ENCODE measurements at regions not wholly inside any gene's neighbourhood (a gene's known extent, or its start where the extent isn't known, plus 50 kb on each side); places are given as distances from the start of the nearest gene placed in this dataset.

DNA sequence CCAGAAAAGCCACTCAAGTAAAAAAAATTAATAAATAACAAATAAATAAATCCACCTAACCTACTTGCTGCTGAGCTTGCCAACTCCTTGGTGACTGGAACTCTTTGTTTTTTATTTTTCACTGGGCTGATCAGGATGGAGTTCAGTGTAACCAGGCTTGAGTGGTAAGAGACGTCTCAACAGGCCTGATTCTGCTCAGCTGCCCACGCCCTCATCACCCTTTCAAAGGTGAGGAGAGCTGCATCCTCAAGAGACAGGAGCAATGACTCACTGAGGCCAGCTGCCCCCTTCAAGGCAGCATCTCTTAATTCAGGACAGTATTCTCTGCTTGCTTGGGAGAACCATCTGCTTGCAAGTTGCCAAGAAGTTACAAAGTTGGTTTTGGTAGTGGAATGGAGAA, 111.9 kb upstream of the CPM start:
- no peak overlapping the region for H3K4me3 ChIP-seq (replicated peaks; ENCODE audit: insufficient read depth, low read length)
- DNase-seq (ENCODE audit: low read depth in 1 of 2, low spot score in 1 of 2), result no peak
- TF ChIP-seq, protein P1, sequence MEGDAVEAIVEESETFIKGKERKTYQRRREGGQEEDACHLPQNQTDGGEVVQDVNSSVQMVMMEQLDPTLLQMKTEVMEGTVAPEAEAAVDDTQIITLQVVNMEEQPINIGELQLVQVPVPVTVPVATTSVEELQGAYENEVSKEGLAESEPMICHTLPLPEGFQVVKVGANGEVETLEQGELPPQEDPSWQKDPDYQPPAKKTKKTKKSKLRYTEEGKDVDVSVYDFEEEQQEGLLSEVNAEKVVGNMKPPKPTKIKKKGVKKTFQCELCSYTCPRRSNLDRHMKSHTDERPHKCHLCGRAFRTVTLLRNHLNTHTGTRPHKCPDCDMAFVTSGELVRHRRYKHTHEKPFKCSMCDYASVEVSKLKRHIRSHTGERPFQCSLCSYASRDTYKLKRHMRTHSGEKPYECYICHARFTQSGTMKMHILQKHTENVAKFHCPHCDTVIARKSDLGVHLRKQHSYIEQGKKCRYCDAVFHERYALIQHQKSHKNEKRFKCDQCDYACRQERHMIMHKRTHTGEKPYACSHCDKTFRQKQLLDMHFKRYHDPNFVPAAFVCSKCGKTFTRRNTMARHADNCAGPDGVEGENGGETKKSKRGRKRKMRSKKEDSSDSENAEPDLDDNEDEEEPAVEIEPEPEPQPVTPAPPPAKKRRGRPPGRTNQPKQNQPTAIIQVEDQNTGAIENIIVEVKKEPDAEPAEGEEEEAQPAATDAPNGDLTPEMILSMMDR (IDR thresholded peaks at IDR 0.05; ENCODE audit: insufficient read depth, low read length), result no peak
- no peak for TF ChIP-seq SPI1 (IDR thresholded peaks at IDR 0.05; ENCODE audit: borderline replicate concordance, low read depth)
- TF ChIP-seq, protein P2, sequence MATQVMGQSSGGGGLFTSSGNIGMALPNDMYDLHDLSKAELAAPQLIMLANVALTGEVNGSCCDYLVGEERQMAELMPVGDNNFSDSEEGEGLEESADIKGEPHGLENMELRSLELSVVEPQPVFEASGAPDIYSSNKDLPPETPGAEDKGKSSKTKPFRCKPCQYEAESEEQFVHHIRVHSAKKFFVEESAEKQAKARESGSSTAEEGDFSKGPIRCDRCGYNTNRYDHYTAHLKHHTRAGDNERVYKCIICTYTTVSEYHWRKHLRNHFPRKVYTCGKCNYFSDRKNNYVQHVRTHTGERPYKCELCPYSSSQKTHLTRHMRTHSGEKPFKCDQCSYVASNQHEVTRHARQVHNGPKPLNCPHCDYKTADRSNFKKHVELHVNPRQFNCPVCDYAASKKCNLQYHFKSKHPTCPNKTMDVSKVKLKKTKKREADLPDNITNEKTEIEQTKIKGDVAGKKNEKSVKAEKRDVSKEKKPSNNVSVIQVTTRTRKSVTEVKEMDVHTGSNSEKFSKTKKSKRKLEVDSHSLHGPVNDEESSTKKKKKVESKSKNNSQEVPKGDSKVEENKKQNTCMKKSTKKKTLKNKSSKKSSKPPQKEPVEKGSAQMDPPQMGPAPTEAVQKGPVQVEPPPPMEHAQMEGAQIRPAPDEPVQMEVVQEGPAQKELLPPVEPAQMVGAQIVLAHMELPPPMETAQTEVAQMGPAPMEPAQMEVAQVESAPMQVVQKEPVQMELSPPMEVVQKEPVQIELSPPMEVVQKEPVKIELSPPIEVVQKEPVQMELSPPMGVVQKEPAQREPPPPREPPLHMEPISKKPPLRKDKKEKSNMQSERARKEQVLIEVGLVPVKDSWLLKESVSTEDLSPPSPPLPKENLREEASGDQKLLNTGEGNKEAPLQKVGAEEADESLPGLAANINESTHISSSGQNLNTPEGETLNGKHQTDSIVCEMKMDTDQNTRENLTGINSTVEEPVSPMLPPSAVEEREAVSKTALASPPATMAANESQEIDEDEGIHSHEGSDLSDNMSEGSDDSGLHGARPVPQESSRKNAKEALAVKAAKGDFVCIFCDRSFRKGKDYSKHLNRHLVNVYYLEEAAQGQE (IDR thresholded peaks at IDR 0.05; ENCODE audit: insufficient replicate concordance, low read depth), result no peak
- no peak for TF ChIP-seq POLR2AphosphoS5 (IDR thresholded peaks at IDR 0.05; ENCODE audit: low read depth)
- no peak for TF ChIP-seq GABPA (IDR thresholded peaks at IDR 0.05; ENCODE audit: low read depth)
- H3K27me3 ChIP-seq (ENCODE audit: insufficient read depth, poor library complexity, severe bottlenecking), result no peaks in the 10 kb centered on the region
- H3K27ac ChIP-seq (replicated peaks), result no peak overlapping the region

DNA sequence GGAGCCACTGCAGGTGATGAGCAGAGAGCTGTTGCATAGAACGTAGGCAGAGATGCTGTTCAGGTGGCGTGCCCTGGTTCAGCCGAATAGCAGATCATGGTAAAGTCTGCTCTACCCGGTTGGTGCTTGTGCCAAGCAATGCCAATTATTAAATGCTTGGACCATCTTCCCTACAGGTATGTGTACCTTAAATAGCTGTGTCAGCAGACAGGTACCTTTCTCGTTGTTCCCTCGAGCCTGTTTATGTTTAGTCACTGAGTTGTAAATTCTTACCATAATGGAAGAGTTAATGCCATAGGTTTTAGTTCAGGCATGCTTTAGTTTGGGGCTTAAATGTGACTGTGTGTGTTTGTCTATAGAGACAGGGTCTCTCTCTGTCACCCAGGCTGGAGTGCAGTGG, 112.5 kb upstream of the CPM start:
- no peak overlapping the region for H3K27ac ChIP-seq (replicated peaks)
- no peak for DNase-seq (ENCODE audit: low read depth in 1 of 2, low spot score in 1 of 2)
- TF ChIP-seq, protein P2 (IDR thresholded peaks at IDR 0.05; ENCODE audit: insufficient replicate concordance, low read depth), result no peak

DNA sequence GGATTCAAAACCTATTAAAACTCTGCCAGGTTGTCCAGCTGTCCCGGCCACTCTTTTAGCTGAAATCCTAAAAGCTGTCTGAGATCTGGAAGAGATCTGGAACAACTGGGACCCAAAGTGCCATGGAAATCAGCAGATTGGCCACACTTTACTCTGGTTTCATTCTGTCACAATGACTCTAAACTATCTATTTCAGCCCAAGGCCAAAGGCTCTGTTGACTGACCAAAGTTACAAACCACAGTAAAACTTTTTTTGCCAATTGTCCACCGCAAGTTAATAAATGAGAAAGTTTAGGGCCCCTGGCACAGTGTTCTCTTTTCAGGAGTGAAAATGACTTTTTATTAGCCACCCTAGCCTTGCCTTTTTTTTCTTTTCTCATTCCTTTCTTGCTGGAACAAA, 113.4 kb upstream of the CPM start:
- Histone ChIP-seq H3K27ac (replicated peaks) (no peak overlapping the region), H3K27me3 (ENCODE audit: insufficient read depth, poor library complexity, severe bottlenecking) (no peaks in the 10 kb centered on the region), H3K4me3 (replicated peaks; ENCODE audit: insufficient read depth, low read length) (no peak overlapping the region)
- DNase-seq (ENCODE audit: low read depth in 1 of 2, low spot score in 1 of 2), result no peak
- no peak for TF ChIP-seq SPI1 (IDR thresholded peaks at IDR 0.05; ENCODE audit: borderline replicate concordance, low read depth)
- no peak for TF ChIP-seq GABPA (IDR thresholded peaks at IDR 0.05; ENCODE audit: low read depth)
- TF ChIP-seq, protein P2 (IDR thresholded peaks at IDR 0.05; ENCODE audit: insufficient replicate concordance, low read depth), result no peak
- TF ChIP-seq POLR2AphosphoS5 (IDR thresholded peaks at IDR 0.05; ENCODE audit: low read depth), result no peak
- TF ChIP-seq, protein P1 (IDR thresholded peaks at IDR 0.05; ENCODE audit: insufficient read depth, low read length), result no peak

More for the DNA sequence above, 112.5 kb upstream of the CPM start:
- no peaks in the 10 kb centered on the region for H3K27me3 ChIP-seq (ENCODE audit: insufficient read depth, poor library complexity, severe bottlenecking)
- no peak overlapping the region for H3K4me3 ChIP-seq (replicated peaks; ENCODE audit: insufficient read depth, low read length)

DNA sequence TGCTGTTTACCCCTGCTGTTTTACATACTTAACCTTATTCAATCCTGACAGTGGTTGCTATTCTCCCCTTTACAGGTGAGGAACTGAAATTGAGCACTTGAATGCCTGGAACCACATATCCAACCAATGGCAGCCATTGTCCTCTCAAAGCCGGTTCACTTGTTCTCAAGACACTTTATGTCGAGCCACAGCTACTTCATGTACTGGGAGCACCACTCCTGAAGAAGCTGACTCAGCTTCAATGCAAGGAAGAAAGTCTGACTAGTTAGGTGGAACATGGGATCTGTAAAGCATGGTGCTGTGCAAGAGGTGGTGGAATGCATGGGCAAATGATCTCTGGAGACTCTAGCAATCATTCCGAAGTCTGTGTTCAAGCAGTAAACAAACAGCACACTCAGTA, 113.9 kb upstream of the CPM start:
- Histone ChIP-seq H3K4me3 (replicated peaks; ENCODE audit: insufficient read depth, low read length) (no peak overlapping the region), H3K27ac (replicated peaks) (no peak overlapping the region), H3K27me3 (ENCODE audit: insufficient read depth, poor library complexity, severe bottlenecking) (no peaks in the 10 kb centered on the region)
- no peak for TF ChIP-seq SPI1 (IDR thresholded peaks at IDR 0.05; ENCODE audit: borderline replicate concordance, low read depth)
- TF ChIP-seq, protein P2 (IDR thresholded peaks at IDR 0.05; ENCODE audit: insufficient replicate concordance, low read depth), result no peak
- TF ChIP-seq, protein P1 (IDR thresholded peaks at IDR 0.05; ENCODE audit: insufficient read depth, low read length), result no peak
- DNase-seq (ENCODE audit: low read depth in 1 of 2, low spot score in 1 of 2), result no peak
